ENCODE measurements at regions not wholly inside any gene's neighbourhood (a gene's known extent, or its start where the extent isn't known, plus 50 kb on each side); places are given as distances from the start of the nearest gene placed in this dataset.

DNA sequence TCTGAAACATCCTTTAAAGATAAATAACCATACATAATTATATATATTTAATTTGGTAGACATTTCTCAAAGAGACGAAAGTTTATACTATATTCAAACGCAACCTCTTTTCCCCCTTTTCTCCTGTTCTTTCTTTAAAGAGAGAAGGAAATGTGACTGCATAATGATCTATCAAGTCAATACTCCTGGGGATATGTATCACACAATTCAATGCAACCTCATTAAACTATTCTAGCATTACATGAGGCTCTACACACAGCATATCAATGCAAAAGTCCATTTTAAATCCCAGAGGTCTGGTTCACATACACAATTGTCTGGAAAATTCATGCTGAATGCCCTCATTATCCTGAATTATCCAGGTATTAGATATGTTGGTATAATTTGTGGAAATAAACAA lies 330.7 kb downstream of the LMX1A start:
- DNase-seq (ENCODE audit: low spot score), result no peak

- no peak for DNase-seq (ENCODE audit: low spot score)
Observed at GRCh38 chr1:165014753-165015152, 341.8 kb downstream of the LMX1A start.

GRCh38 chr1:165011991-165012531 lies 344.5 kb downstream of the LMX1A start:
- no peak for DNase-seq (ENCODE audit: low spot score)

DNA sequence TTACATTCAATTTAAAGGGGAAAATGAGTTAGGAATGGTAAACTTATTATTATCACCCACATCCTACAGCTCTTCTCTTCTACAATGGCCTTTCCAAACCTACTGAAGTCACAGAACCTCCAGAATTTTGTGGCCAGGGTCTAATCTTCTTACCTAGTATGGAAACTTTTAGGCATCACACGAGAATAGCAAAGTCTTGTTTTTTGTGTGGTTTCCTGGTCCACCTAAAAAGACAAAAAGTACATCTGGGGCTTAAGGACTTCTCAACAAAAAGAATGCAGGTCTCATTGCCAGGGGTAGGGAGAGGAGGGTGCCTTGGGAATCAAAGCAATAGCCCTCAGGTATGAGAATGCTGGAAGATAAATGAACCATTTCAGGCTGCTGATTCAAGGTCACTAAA lies 345.3 kb downstream of the LMX1A start:
- DNase-seq (ENCODE audit: low spot score), result no peak

- no peak for DNase-seq (ENCODE audit: low spot score)
Observed at GRCh38 chr1:165010418-165011070, 346.0 kb downstream of the LMX1A start.

DNA sequence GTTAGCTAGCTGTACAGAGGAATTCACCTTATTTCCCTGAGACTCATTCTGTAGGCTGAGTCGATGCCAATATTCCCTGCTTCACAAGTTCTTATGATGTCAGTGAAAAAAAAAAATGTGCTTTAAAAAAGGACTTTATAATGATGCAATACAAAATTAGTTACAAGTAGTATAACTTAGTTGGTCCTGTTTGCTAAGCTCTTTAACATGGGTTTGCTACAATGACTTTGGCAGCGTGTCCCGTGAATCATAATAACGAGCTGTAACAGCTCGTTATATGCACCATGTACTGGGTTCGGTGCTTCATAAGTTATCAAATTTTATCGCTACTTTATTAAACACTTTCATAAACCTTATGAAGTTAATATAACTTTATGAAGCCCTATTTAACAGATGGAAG lies 349.7 kb downstream of the LMX1A start:
- DNase-seq (ENCODE audit: low spot score), result no peak

DNA sequence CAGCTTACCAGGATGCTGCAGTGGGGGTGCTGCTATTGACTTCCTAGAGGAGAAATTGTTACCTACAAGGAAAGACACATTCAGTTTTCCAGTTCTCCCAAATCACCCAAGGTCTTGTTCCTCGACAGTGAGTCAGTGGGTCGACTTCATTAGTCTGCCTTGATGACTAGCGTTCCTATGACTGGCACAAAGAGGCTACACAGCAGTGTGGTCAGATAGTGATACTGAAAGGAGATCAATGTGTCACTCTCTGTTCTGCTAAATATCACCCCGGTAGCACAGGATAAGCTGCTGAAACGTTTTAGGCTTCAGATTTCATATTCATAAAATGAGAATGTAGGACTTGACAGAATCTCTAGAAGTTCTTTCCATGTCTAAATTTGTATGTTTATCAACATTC lies 357.4 kb downstream of the LMX1A start:
- no peak for DNase-seq (ENCODE audit: low spot score)

GRCh38 chr1:164991763-164992314 lies 364.7 kb downstream of the LMX1A start:
- DNase-seq (ENCODE audit: low spot score), result no peak

- DNase-seq (ENCODE audit: low spot score), result peak; percentile 57
Observed at GRCh38 chr1:164983023-164983650, 373.4 kb downstream of the LMX1A start.

GRCh38 chr1:164982545-164982944 lies 374.0 kb downstream of the LMX1A start:
- no peak for DNase-seq (ENCODE audit: low spot score)

- no peak for DNase-seq (ENCODE audit: low spot score)
Observed at GRCh38 chr1:164977561-164977960, 379.0 kb downstream of the LMX1A start.

GRCh38 chr1:164971921-164972415 lies 384.5 kb downstream of the LMX1A start:
- no peak for DNase-seq (ENCODE audit: low spot score)

DNA sequence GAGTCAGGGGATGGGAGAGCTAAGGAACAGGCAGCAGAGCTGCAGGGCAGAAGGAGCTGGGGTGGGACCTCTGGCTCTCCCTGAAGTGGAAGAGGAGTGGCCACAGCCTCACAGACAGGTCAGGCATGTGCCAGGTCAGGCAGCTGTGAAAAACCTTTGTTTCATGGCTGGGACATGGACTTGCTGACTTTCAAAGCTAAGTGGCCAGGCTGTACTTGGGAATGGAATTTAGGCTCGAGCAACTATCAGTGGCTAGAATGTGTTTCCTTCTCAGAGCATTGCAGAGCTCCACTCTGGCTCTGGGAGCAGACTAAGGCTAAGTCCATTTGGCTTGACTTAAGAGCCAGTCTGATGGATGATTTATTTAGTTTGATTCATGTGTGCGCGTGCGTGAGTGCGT lies 385.1 kb downstream of the LMX1A start:
- no peak for DNase-seq (ENCODE audit: low spot score)

DNA sequence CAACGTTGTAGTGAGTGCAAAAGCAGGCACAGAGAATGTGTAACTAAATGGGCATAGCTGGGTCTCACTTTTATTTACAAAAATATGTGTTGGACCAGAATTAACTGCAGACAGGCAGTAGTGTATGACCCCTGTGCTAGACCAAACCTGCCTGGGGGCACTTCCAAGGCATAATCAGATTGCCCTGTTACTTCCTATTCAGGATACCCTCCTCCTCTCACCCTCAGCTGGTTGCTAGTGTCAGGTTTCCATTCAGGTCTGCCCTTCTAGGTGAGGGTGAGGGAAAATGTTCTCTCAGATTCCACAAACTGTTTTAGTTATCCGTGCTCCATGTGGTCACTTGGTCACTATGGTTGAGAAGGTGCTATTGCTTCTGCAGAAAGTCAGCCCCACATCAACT lies 387.3 kb downstream of the LMX1A start:
- no peak for DNase-seq (ENCODE audit: low spot score)

DNA sequence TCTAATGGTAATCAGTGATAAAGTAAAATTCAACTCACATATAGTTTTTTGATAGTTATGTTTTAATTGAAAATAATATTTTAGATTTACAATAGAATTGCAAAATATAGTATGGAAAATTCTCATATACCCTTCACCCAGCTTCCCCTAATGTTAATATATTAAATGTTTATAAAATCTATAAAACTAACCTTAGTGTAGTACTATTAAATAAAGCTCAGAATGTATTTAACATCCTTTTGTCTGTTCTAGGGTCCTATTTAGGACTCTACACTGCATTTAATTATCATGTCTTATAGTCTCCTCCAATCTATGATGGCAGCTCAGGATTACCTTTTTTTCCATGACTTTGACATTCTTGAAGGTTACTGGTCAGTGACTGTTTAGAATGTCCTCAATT lies 389.2 kb downstream of the LMX1A start:
- DNase-seq (ENCODE audit: low spot score), result no peak

DNA sequence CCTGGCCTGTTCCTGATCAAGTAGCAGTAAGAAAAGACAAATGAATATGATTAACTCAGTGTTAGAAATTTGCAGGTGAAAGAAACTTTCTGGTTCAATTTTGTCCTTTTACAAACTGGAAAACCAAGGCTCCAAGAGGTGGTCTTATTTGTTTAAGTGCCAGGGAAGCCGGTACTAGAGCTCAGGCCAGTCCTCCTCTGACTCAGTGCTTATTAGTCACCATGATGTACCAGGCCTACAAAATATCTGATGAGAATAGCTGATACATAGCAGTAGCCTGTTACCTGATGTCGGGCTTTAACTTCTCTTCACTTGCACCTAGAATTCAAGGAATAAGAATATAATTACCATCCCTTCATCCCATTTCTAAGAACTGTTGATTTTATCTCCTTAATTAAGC lies 394.8 kb downstream of the LMX1A start:
- no peak for DNase-seq (ENCODE audit: low spot score)

- DNase-seq (ENCODE audit: low spot score), result no peak
Observed at GRCh38 chr1:164958982-164959768, 397.3 kb downstream of the LMX1A start.

- DNase-seq (ENCODE audit: low spot score), result no peak
Observed at GRCh38 chr1:164953815-164954214, 394.8 kb downstream of the PBX1 start.

DNA sequence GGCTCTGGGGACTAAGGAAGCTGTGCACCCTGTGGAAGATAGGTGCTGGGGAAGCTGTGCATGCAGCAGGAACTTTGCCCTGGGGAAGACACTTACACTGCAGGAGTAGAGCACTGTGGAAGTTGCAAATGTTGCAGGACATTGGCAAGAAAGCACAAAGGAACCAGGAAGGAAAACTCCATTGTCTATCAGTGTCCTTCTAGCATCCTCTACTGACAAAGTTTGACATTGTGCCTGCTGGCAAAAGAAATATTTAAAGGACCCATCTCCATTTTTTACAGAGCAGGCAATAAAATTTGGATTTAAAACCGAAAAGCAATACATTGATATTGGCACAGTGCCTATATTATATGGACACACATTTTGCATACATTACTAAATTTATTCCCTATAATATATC lies 394.1 kb downstream of the PBX1 start:
- no peak for DNase-seq (ENCODE audit: low spot score)

DNA sequence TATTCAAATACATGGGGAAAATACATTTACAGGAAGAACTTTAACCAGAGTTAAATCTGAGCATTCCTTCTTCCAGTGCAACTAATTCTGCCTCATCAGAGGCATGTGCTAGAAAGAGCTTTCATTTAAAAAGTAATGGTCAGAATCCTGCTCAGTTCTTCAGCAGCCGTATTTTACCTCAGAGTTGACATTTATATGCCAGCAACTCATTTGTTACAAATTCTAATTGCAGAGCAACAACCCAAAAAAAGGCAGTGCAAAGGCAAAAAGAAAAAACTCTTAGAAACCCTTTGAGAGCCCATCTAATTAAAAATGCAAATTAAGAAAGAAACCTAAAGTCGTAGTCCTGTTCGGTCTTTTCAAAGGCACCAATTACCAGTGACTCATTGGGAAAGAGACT lies 392.5 kb downstream of the PBX1 start:
- no peak for DNase-seq (ENCODE audit: low spot score)

- DNase-seq (ENCODE audit: low spot score), result no peak
Observed at GRCh38 chr1:164950541-164950986, 391.6 kb downstream of the PBX1 start.

- no peak for DNase-seq (ENCODE audit: low spot score)
Observed at GRCh38 chr1:164949771-164950471, 390.9 kb downstream of the PBX1 start.
